Right atrium auricular region (tissue), 2 donors: ENCODE measurements at regions not wholly inside any gene's neighbourhood (a gene's known extent, or its start where the extent isn't known, plus 50 kb on each side); places are given as distances from the start of the nearest gene placed in this dataset.

Experiments
- DNase-seq: peaks from one replicate; pipeline ENCODE4 v3.0.0-alpha.2; 2019; ENCODE audit warnings: low spot score
- H3K27ac ChIP-seq, 2 donors: fragments of 200-600 bp; sonication (generic); 1 replicate in 1 of 2; 2 replicates in 1 of 2; pipeline ENCODE4 v1.5.1; 2016 to 2019
- H3K27me3 ChIP-seq, 2 donors: fragments of 200-600 bp; sonication (generic); one replicate each; pipeline versions ENCODE4 v1.5.1 to v1.6.0; 2017 to 2019
- H3K36me3 ChIP-seq: fragments of 200-600 bp; sonication (generic); one replicate; pipeline ENCODE4 v1.5.1; 2016
- H3K4me1 ChIP-seq, 2 donors: fragments of 200-600 bp; sonication (generic); one replicate each; pipeline versions ENCODE4 v1.5.1 to v1.6.0; 2017 to 2019
- H3K4me3 ChIP-seq, 2 donors: fragments of 200-600 bp; sonication (generic); 1 replicate in 1 of 2; 2 replicates in 1 of 2; pipeline ENCODE4 v1.5.1; 2017 to 2019; ENCODE audit warnings: mild to moderate bottlenecking in 1 of 2, moderate library complexity in 1 of 2
- H3K9me3 ChIP-seq, 2 donors: fragments of 200-600 bp; sonication (generic); one replicate each; pipeline ENCODE4 v1.5.1; 2019
- CTCF ChIP-seq, 2 donors: fragments of 200-600 bp; sonication (generic); IDR thresholded peaks; one replicate each; pipeline ENCODE4 v1.5.1; 2019; ENCODE audit warnings: antibody characterized with exemption in 2 of 2

DNA sequence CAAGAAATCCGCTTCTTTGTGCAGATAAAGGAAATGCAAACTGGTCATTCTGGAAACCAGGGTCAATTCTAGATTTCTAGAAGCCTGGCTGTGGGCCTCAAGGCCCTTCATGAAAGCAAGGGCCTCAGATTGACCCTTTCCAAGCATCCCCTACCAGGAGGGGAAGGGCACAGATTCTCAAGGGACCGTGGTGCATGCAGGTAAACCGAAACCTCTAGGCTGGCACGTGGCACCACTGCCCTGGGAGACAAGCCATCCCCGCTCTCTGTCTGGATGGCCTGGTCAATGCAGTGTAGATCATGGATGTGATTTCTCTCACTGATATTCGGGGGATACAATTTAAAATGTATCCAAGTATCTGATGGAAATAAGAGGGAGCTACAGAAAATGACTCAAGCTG is 69.4 kb downstream of the TOMM20 start:
- peaks cover 0 to 5% of the 10 kb centered on the region in 2 donors for H3K4me1 ChIP-seq
- no peak for TF ChIP-seq CTCF (IDR thresholded peaks at IDR 0.05)
- H3K27ac ChIP-seq: no peak overlapping the region
- no peaks in the 10 kb centered on the region for H3K36me3 ChIP-seq
- no peak overlapping the region for H3K4me3 ChIP-seq
- no peaks in the 10 kb centered on the region for H3K27me3 ChIP-seq
- no peak for DNase-seq
- no peaks in the 10 kb centered on the region for H3K9me3 ChIP-seq

- Histone ChIP-seq H3K36me3 (no peaks in the 10 kb centered on the region), H3K4me3 (no peak overlapping the region), H3K9me3 (no peaks in the 10 kb centered on the region), H3K27me3 (no peaks in the 10 kb centered on the region), H3K27ac (no peak overlapping the region), H3K4me1 (peaks cover 0 to 5% of the 10 kb centered on the region in 2 donors)
- no peak for TF ChIP-seq CTCF (IDR thresholded peaks at IDR 0.05)
- no peak for DNase-seq
These were observed 69.9 kb downstream of the TOMM20 start for GRCh38 chr1:235058695-235059094.

GRCh38 chr1:235057385-235058306 is 71.0 kb downstream of the TOMM20 start:
- Histone ChIP-seq H3K4me1 (peaks cover 0 to 5% of the 10 kb centered on the region in 2 donors), H3K9me3 (no peaks in the 10 kb centered on the region), H3K36me3 (no peaks in the 10 kb centered on the region), H3K27me3 (no peaks in the 10 kb centered on the region), H3K4me3 (no peak overlapping the region), H3K27ac (no peak overlapping the region)
- DNase-seq: no peak
- TF ChIP-seq CTCF (IDR thresholded peaks at IDR 0.05): no peak

DNA sequence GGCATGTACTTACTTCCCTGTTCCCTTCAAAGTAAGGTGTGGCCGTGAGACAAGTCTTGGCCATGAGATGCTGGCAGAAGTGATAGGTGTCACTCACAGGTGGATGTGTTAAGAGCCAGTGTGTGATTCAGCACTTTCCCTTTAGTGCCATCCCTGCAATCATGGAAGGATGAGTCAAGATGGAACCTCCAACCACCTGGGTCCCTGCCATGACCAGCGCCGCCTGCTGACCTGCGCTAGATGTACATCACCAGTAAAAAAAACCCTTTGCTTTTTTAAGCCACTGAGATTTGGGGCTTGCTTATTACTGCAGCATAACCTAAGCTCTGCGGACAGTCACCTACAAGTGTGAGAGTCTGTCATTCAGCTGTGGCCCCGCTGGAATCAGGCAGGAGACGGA is 71.7 kb downstream of the TOMM20 start:
- no peak for DNase-seq
- Histone ChIP-seq H3K4me1 (peaks cover 0 to 5% of the 10 kb centered on the region in 2 donors), H3K4me3 (no peak overlapping the region), H3K9me3 (no peaks in the 10 kb centered on the region), H3K27ac (no peak overlapping the region), H3K36me3 (no peaks in the 10 kb centered on the region), H3K27me3 (no peaks in the 10 kb centered on the region)
- TF ChIP-seq CTCF (IDR thresholded peaks at IDR 0.05): no peak

DNA sequence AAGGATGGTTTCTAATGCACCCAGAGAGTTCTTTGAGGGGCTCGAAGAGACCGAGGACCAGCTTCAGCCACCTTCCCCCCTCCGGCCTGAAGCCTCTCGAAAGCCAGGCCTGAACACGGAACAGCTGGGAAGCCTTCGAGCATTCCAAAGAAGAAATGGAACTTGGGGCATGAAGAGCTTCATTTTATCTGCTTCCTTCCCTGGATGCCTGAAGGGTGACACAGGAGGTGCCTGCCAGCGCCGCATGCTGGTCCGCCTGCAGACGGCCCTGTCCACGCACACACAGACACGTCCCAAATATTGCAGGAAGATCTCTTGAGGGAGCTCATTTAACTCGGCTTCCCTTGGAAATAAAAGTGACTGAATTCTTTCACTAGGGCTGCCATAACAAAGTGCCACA is 73.7 kb downstream of the TOMM20 start:
- H3K4me1 ChIP-seq: peaks cover 0 to 14% of the 10 kb centered on the region in 2 donors
- H3K27me3 ChIP-seq: no peaks in the 10 kb centered on the region
- H3K27ac ChIP-seq: no peak overlapping the region
- no peaks in the 10 kb centered on the region for H3K9me3 ChIP-seq
- no peak for TF ChIP-seq CTCF (IDR thresholded peaks at IDR 0.05)
- H3K36me3 ChIP-seq: no peaks in the 10 kb centered on the region
- no peak for DNase-seq
- H3K4me3 ChIP-seq: no peak overlapping the region
